IMR-90 (cell line): ENCODE measurements at regions not wholly inside any gene's neighbourhood (a gene's known extent, or its start where the extent isn't known, plus 50 kb on each side); places are given as distances from the start of the nearest gene placed in this dataset.

Experiments used
- ATAC-seq: fragments of 200-7000 bp; cut with Tn5 transposase; 2 replicates; pipeline ENCODE4 v1.9.1; 2020; ENCODE audit warnings: low read depth, mild to moderate bottlenecking, moderate library complexity
- BruUV-seq: library from RNA; stranded (reverse); fragments of 400-500 nt; replicated peaks from 2 replicates; lab custom pipeline; 2021; lab: Mats Ljungman, UMichigan
- CTCF ChIA-PET: fragments of 300-600 bp; formaldehyde crosslinking; extraction: SDS; loops from one replicate; lab custom pipeline; 2021; ENCODE audit warnings: antibody characterized with exemption; lab: Yijun Ruan, JAX
- POLR2A ChIA-PET: fragments of 300-600 bp; sonication (Branson Sonifier 250); formaldehyde crosslinking; loops from one replicate; lab custom pipeline; 2022; ENCODE audit warnings: antibody characterized with exemption; ENCODE audit not compliant: unreplicated experiment; lab: Charles Lee
- DNase-seq: peaks from one replicate; pipeline ENCODE4 v3.0.0; 2013
- H2AFZ ChIP-seq: replicated peaks from 2 replicates; pipeline ENCODE3; 2013; ENCODE audit warnings: low read length, mild to moderate bottlenecking; ENCODE audit not compliant: poor library complexity
- H2AK5ac ChIP-seq: 2 replicates; pipeline ENCODE4 v1.6.1; 2013; ENCODE audit warnings: low read depth, low read length, inconsistent platforms
- H2AK9ac ChIP-seq: replicated peaks from 2 replicates; pipeline ENCODE3; 2013; ENCODE audit warnings: mild to moderate bottlenecking, low read depth, low read length, moderate library complexity; ENCODE audit not compliant: poor library complexity
- H2BK120ac ChIP-seq: 2 replicates; pipeline ENCODE4 v1.6.1; 2013; ENCODE audit warnings: low read depth, low read length, inconsistent platforms
- H2BK15ac ChIP-seq: 3 replicates; pipeline ENCODE4 v1.6.1; 2013; ENCODE audit warnings: low read depth, low read length, inconsistent platforms
- H2BK20ac ChIP-seq: 2 replicates; pipeline ENCODE4 v1.6.1; 2013; ENCODE audit warnings: low read depth, mild to moderate bottlenecking, inconsistent platforms, low read length, moderate library complexity
- H2BK5ac ChIP-seq: 2 replicates; pipeline ENCODE4 v1.6.1; 2013; ENCODE audit warnings: mild to moderate bottlenecking, low read depth, low read length, inconsistent platforms; ENCODE audit not compliant: poor library complexity, severe bottlenecking
- H3K14ac ChIP-seq: replicated peaks from 2 replicates; pipeline ENCODE4 v1.6.1; 2013; ENCODE audit warnings: low read depth, low read length, inconsistent platforms
- H3K18ac ChIP-seq: 2 replicates; pipeline ENCODE4 v1.6.1; 2013; ENCODE audit warnings: low read depth, low read length, control low read depth
- H3K23ac ChIP-seq: 2 replicates; pipeline ENCODE4 v1.6.1; 2013; ENCODE audit warnings: low read depth, low read length, inconsistent platforms
- H3K27ac ChIP-seq: 2 replicates; pipeline ENCODE4 v1.5.1; 2013; ENCODE audit warnings: mild to moderate bottlenecking, control low read depth, low read length; ENCODE audit not compliant: insufficient read depth
- H3K27me3 ChIP-seq: 2 replicates; pipeline ENCODE4 v1.6.1; 2013; ENCODE audit warnings: low read length; ENCODE audit not compliant: control insufficient read depth, insufficient read depth
- H3K36me3 ChIP-seq: 2 replicates; pipeline ENCODE4 v1.6.1; 2013; ENCODE audit warnings: low read length, mixed read lengths; ENCODE audit not compliant: control insufficient read depth, insufficient read depth
- H3K4ac ChIP-seq: 2 replicates; pipeline ENCODE4 v1.6.1; 2013; ENCODE audit warnings: low read depth, low read length, inconsistent platforms
- H3K4me1 ChIP-seq: 2 replicates; pipeline ENCODE4 v1.6.1; 2013; ENCODE audit warnings: low read length, mixed read lengths; ENCODE audit not compliant: control insufficient read depth, insufficient read depth
- H3K4me2 ChIP-seq: 2 replicates; pipeline ENCODE4 v1.6.1; 2013; ENCODE audit warnings: low read depth, mild to moderate bottlenecking, control low read depth, low read length, moderate library complexity
- H3K4me3 ChIP-seq: 2 replicates; pipeline ENCODE4 v1.5.1; 2013; ENCODE audit warnings: low read depth, mild to moderate bottlenecking, control low read depth, low read length, moderate library complexity; ENCODE audit not compliant: insufficient read depth
- H3K56ac ChIP-seq: 2 replicates; pipeline ENCODE4 v1.6.1; 2013; ENCODE audit warnings: low read length, inconsistent platforms; ENCODE audit not compliant: insufficient read depth; ENCODE audit errors: extremely low read depth
- H3K79me1 ChIP-seq, 2 experiments: 2 replicates each; pipeline ENCODE4 v1.6.1; 2013; ENCODE audit warnings: low read length in 2 of 2, inconsistent platforms in 1 of 2, low read depth in 1 of 2
- H3K9ac ChIP-seq: 2 replicates; pipeline ENCODE4 v1.6.1; 2013; ENCODE audit warnings: low read depth, low read length, control low read depth
- H3K9me1 ChIP-seq: 2 replicates; pipeline ENCODE4 v1.6.1; 2013; ENCODE audit warnings: low read length, inconsistent platforms; ENCODE audit not compliant: insufficient read depth
- H3K9me3 ChIP-seq: 2 replicates; pipeline ENCODE4 v1.6.1; 2013; ENCODE audit warnings: low read length; ENCODE audit not compliant: control insufficient read depth, insufficient read depth
- H4K20me1 ChIP-seq: 2 replicates; pipeline ENCODE4 v1.6.1; 2013; ENCODE audit warnings: low read length, inconsistent platforms; ENCODE audit not compliant: insufficient read depth
- H4K5ac ChIP-seq: 2 replicates; pipeline ENCODE4 v1.6.1; 2013; ENCODE audit warnings: mild to moderate bottlenecking, low read depth, low read length, control low read depth
- H4K8ac ChIP-seq, 2 experiments: 2 replicates each; pipeline ENCODE4 v1.6.1; 2013; ENCODE audit warnings: low read depth in 2 of 2, low read length in 2 of 2, control low read depth in 1 of 2, inconsistent platforms in 1 of 2
- H4K91ac ChIP-seq: 2 replicates; pipeline ENCODE4 v1.6.1; 2013; ENCODE audit warnings: low read depth, low read length, inconsistent platforms; ENCODE audit not compliant: insufficient read depth
- BHLHE40 ChIP-seq: fragments of 150-350 bp; IDR thresholded peaks from 2 replicates; pipeline ENCODE4 v1.6.1; 2016; ENCODE audit warnings: mild to moderate bottlenecking, low read depth, low read length
- CEBPB ChIP-seq: IDR thresholded peaks from 2 replicates; pipeline ENCODE4 v1.6.1; 2012; ENCODE audit warnings: low read depth, low read length, improper control_type of control experiment
- ELK1 ChIP-seq: fragments of 150-350 bp; IDR thresholded peaks from 2 replicates; pipeline ENCODE4 v1.6.1; 2016; ENCODE audit warnings: low read depth, mild to moderate bottlenecking, low read length, moderate library complexity, borderline replicate concordance
- FOS ChIP-seq: fragments of 150-350 bp; IDR thresholded peaks from 2 replicates; pipeline ENCODE4 v1.6.1; 2016; ENCODE audit warnings: low read depth, low read length
- MAFK ChIP-seq: IDR thresholded peaks from 2 replicates; pipeline ENCODE4 v1.6.1; 2012; ENCODE audit warnings: low read depth, low read length, improper control_type of control experiment
- MXI1 ChIP-seq: IDR thresholded peaks from 2 replicates; pipeline ENCODE4 v1.6.1; 2012; ENCODE audit warnings: low read depth, mild to moderate bottlenecking, low read length, moderate library complexity, borderline replicate concordance
- NFE2L2 ChIP-seq: fragments of 150-350 bp; IDR thresholded peaks from 2 replicates; pipeline ENCODE4 v1.6.1; 2016; ENCODE audit warnings: low read depth, mild to moderate bottlenecking, low read length
- POLR2A ChIP-seq: IDR thresholded peaks from 2 replicates; pipeline ENCODE4 v1.6.1; 2012; ENCODE audit warnings: mild to moderate bottlenecking, low read depth, low read length
- RFX5 ChIP-seq: IDR thresholded peaks from 2 replicates; pipeline ENCODE4 v1.8.0; 2012; ENCODE audit warnings: low read depth, mild to moderate bottlenecking, low read length, moderate library complexity
- SMC3 ChIP-seq: fragments of 150-350 bp; IDR thresholded peaks from 2 replicates; pipeline ENCODE4 v1.6.1; 2016; ENCODE audit warnings: low read depth, mild to moderate bottlenecking, antibody characterized with exemption, low read length, moderate library complexity
- USF2 ChIP-seq: fragments of 150-350 bp; IDR thresholded peaks from 2 replicates; pipeline ENCODE4 v1.6.1; 2017; ENCODE audit warnings: mild to moderate bottlenecking, antibody characterized with exemption, low read length, low read depth
- WGBS, 2 experiments: methylation state at CpG; one replicate each; pipeline versions ENCODE4 v1.1.5 to v1.1.7; 2013; ENCODE audit warnings: missing lambda C conversion rate in 2 of 2; ENCODE audit not compliant: insufficient read length in 1 of 2; ENCODE audit errors: extremely low coverage in 2 of 2; 5-methylcytosine and 5-hydroxymethylcytosine counted together
- dilution Hi-C: fragments of 300-500 bp; cut with HindIII; formaldehyde crosslinking; loops from one replicate; pipeline ENCODE4 v1.14.3; 2018; ENCODE audit warnings: low sequenced_read_pairs; ENCODE audit not compliant: unreplicated experiment
- in situ Hi-C: fragments of 300-500 bp; cut with MboI; formaldehyde crosslinking; loops from 3 replicates; pipeline ENCODE4 v1.14.3; 2019; ENCODE audit warnings: low sequenced_read_pairs, inconsistent platforms, mixed read lengths
- intact Hi-C: fragments of 100-400 bp; cut with micrococcal nuclease; formaldehyde crosslinking; loops from 2 replicates; pipeline ENCODE4 v1.10.0; 2022

DNA sequence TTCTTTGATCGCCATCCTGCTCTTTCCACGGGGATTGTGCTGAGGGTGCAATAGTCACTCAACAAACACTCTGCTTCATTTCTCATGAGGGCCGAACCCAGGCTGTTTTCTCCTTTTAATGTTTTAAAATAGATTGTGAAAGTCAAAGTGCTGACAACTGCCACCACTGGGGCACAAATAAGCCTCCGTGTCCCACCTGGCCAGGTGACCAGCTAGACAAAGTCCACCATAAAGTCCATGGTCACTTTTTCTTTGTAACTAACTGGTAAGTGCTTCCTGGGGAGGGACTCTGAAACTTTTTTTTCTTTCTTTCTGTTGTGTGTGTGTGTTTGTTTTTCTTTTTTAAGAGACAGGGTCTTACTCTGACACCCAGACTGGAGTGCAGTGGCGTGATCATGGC is 219.8 kb downstream of the LY86 start:
- Histone ChIP-seq H4K8ac (no peak overlapping the region), H2AFZ (no peak overlapping the region), H3K9ac (no peak overlapping the region), H3K27me3 (peaks cover 12% of the 10 kb centered on the region), H4K91ac (no peak overlapping the region), H2BK5ac (no peak overlapping the region), H3K14ac (no peak overlapping the region), H2BK15ac (no peak overlapping the region), H4K20me1 (no peaks in the 10 kb centered on the region), H3K4me1 (peaks cover 4% of the 10 kb centered on the region), H2AK9ac (no peak overlapping the region), H3K9me3 (peaks cover 2% of the 10 kb centered on the region; the same call in 1 of the 2 replicates), H2BK20ac (no peak overlapping the region), H3K23ac (no peak overlapping the region), H3K4me3 (no peak overlapping the region), H3K9me1 (no peaks in the 10 kb centered on the region), H2AK5ac (no peak overlapping the region), H2BK120ac (no peak overlapping the region), H3K4me2 (no peak overlapping the region), H3K56ac (no peak overlapping the region), H3K79me1 (no peaks in the 10 kb centered on the region), H3K4ac (no peak overlapping the region), H4K5ac (no peak overlapping the region), H3K36me3 (no peaks in the 10 kb centered on the region), H3K18ac (no peak overlapping the region), H3K27ac (no peak overlapping the region)
- ChIA-PET POLR2A (no interaction called here), CTCF (interaction anchor here (1.0 kb wide), 1 partner anchor 20 kb away, joined by 3 read pairs; no protein-coding TSS in a partner anchor)
- TF ChIP-seq FOS (no peak), MXI1 (no peak), RFX5 (no peak), ELK1 (no peak), USF2 (no peak), CEBPB (no peak), SMC3 (no peak), NFE2L2 (no peak), MAFK (no peak), BHLHE40 (no peak), POLR2A (no peak)
- no CpG with 5 or more reads among the region's 5 CpGs for WGBS, 2 experiments
- BruUV-seq = no TSS peak
- in situ Hi-C loops = no loop called here
- dilution Hi-C loops = no loop called here
- DNase-seq (no peak), ATAC-seq (no peak)
- intact Hi-C loops = no loop called here
